Lung (tissue), 11 donors: ENCODE measurements at regions not wholly inside any gene's neighbourhood (a gene's known extent, or its start where the extent isn't known, plus 50 kb on each side); places are given as distances from the start of the nearest gene placed in this dataset.

Experiments used
- ATAC-seq: fragments of 200-7000 bp; cut with Tn5 transposase; one replicate; pipeline ENCODE4 v1.9.1; 2020; ENCODE audit warnings: moderate number of reproducible peaks; ENCODE audit not compliant: insufficient read depth, low FRiP score
- DNase-seq, 3 donors: peaks; one replicate each; pipeline ENCODE4 v3.0.0-alpha.2; 2013 to 2017
- H3K27ac ChIP-seq, 2 donors: one replicate each; pipeline ENCODE4 v1.5.1; 2013; ENCODE audit warnings: mild to moderate bottlenecking in 2 of 2, moderate library complexity in 2 of 2, control low read depth in 1 of 2, inconsistent platforms in 1 of 2, low read depth in 1 of 2, low read length in 1 of 2
- H3K27me3 ChIP-seq, 3 donors: one replicate each; pipeline ENCODE4 v1.5.1; 2013; ENCODE audit warnings: low read length in 2 of 3; ENCODE audit not compliant: control insufficient read depth in 3 of 3, insufficient read depth in 3 of 3
- H3K36me3 ChIP-seq, 4 donors: one replicate each; pipeline ENCODE4 v1.5.1; 2013; ENCODE audit warnings: low read length in 4 of 4, mild to moderate bottlenecking in 1 of 4, moderate library complexity in 1 of 4; ENCODE audit not compliant: control insufficient read depth in 4 of 4, insufficient read depth in 4 of 4
- H3K4me1 ChIP-seq, 5 donors: one replicate each; pipeline ENCODE4 v1.5.1; 2013; ENCODE audit warnings: low read length in 5 of 5, mild to moderate bottlenecking in 2 of 5, moderate library complexity in 1 of 5; ENCODE audit not compliant: control insufficient read depth in 5 of 5, insufficient read depth in 5 of 5
- H3K4me3 ChIP-seq: one replicate; pipeline ENCODE4 v1.5.1; 2013; ENCODE audit warnings: mild to moderate bottlenecking, control low read depth, moderate library complexity
- H3K9ac ChIP-seq, 2 donors: one replicate each; pipeline ENCODE4 v1.5.1; 2013; ENCODE audit warnings: low read length in 2 of 2, control low read depth in 1 of 2; ENCODE audit not compliant: insufficient read depth in 1 of 2
- H3K9me3 ChIP-seq, 4 donors: one replicate each; pipeline ENCODE4 v1.5.1; 2013; ENCODE audit warnings: low read length in 3 of 4, mild to moderate bottlenecking in 1 of 4, moderate library complexity in 1 of 4; ENCODE audit not compliant: control insufficient read depth in 4 of 4, insufficient read depth in 3 of 4
- WGBS, 2 donors: extraction: QIAGEN DNeasy Blood & Tissue Kit; methylation state at CpG; one replicate each; pipeline ENCODE4 v1.1.7; 2013; 5-methylcytosine and 5-hydroxymethylcytosine counted together
- TF ChIP-seq, protein P1 (sequence below): IDR thresholded peaks from 2 replicates; pipeline ENCODE4 v1.5.1; 2012; ENCODE audit warnings: mild to moderate bottlenecking; ENCODE audit errors: control extremely low read depth, extremely low read depth
- donor health status: control.
- donor health status: control.
- donor health status: Bipolar disorder and iron deficiency.
- donor health status: healthy.
- donor health status: DM: yes; HTN: yes; CAD: no.

- TF ChIP-seq, protein P1, sequence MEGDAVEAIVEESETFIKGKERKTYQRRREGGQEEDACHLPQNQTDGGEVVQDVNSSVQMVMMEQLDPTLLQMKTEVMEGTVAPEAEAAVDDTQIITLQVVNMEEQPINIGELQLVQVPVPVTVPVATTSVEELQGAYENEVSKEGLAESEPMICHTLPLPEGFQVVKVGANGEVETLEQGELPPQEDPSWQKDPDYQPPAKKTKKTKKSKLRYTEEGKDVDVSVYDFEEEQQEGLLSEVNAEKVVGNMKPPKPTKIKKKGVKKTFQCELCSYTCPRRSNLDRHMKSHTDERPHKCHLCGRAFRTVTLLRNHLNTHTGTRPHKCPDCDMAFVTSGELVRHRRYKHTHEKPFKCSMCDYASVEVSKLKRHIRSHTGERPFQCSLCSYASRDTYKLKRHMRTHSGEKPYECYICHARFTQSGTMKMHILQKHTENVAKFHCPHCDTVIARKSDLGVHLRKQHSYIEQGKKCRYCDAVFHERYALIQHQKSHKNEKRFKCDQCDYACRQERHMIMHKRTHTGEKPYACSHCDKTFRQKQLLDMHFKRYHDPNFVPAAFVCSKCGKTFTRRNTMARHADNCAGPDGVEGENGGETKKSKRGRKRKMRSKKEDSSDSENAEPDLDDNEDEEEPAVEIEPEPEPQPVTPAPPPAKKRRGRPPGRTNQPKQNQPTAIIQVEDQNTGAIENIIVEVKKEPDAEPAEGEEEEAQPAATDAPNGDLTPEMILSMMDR = no peak
- Histone ChIP-seq H3K36me3 (no peaks in the 10 kb centered on the region), H3K9me3 (no peaks in the 10 kb centered on the region), H3K4me3 (no peak overlapping the region), H3K27me3 (no peaks in the 10 kb centered on the region), H3K27ac (no peak overlapping the region), H3K4me1 (no peaks in the 10 kb centered on the region), H3K9ac (no peak overlapping the region)
- DNase-seq (no peak), ATAC-seq (no peak)
- 68 to 75% methylated on average over 1 of the region's 1 CpG for WGBS, 2 donors
Measured at GRCh38 chr4:28947374-28947773, 1772.8 kb upstream of the PCDH7 start.

GRCh38 chr4:28948501-28948900 is 1771.7 kb upstream of the PCDH7 start:
- Histone ChIP-seq H3K4me1 (no peaks in the 10 kb centered on the region), H3K9me3 (no peaks in the 10 kb centered on the region), H3K4me3 (no peak overlapping the region), H3K9ac (no peak overlapping the region), H3K36me3 (no peaks in the 10 kb centered on the region), H3K27ac (no peak overlapping the region), H3K27me3 (no peaks in the 10 kb centered on the region)
- ATAC-seq (no peak), DNase-seq (no peak)
- TF ChIP-seq, protein P1 = no peak
- 66 to 76% methylated on average over 2 of the region's 2 CpGs for WGBS, 2 donors

DNA sequence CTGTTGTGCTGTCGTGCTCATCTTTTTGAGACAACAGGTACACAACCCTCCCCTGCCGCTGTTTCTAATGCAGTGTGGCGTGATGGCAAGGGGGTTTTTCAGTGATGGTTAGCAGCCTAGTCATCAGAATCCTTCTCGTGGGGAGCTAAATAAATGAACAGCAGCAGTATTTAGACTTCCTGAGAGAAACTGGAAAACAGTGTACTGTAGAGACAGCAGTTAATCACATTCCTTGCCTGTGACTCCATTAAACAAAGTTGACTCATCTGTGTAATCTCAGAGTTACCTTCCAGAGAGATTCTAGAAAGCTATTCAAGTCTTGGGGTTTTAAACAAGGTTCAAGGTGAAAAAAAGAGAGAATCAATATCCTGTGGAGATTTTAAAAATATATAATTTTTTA is 1753.2 kb upstream of the PCDH7 start:
- DNase-seq (no peak), ATAC-seq (no peak)
- Histone ChIP-seq H3K36me3 (no peaks in the 10 kb centered on the region), H3K4me3 (no peak overlapping the region), H3K27me3 (no peaks in the 10 kb centered on the region), H3K4me1 (no peaks in the 10 kb centered on the region), H3K27ac (no peak overlapping the region), H3K9me3 (no peaks in the 10 kb centered on the region), H3K9ac (no peak overlapping the region)
- TF ChIP-seq, protein P1 = no peak
- WGBS, 2 donors = 73 to 85% methylated on average over 4 of the region's 4 CpGs

GRCh38 chr4:28973587-28974350 is 1746.4 kb upstream of the PCDH7 start:
- TF ChIP-seq, protein P1 = no peak
- H3K9me3 ChIP-seq = no peaks in the 10 kb centered on the region
- H3K27ac ChIP-seq = no peak overlapping the region
- 53 to 56% methylated on average over 3 of the region's 3 CpGs for WGBS, 2 donors
- no peaks in the 10 kb centered on the region for H3K36me3 ChIP-seq
- ATAC-seq (no peak), DNase-seq (no peak)
- no peak overlapping the region for H3K9ac ChIP-seq
- H3K27me3 ChIP-seq = no peaks in the 10 kb centered on the region
- no peaks in the 10 kb centered on the region for H3K4me1 ChIP-seq
- H3K4me3 ChIP-seq = no peak overlapping the region
